Omental fat pad (tissue), 3 donors: ENCODE measurements at regions not wholly inside any gene's neighbourhood (a gene's known extent, or its start where the extent isn't known, plus 50 kb on each side); places are given as distances from the start of the nearest gene placed in this dataset.

Source experiments
- ATAC-seq: fragments of 150-250 bp; one replicate; pipeline ENCODE4 v1.9.1; 2016; ENCODE audit warnings: mild to moderate bottlenecking, moderate library complexity; ENCODE audit not compliant: low FRiP score
- DNase-seq: peaks from one replicate; pipeline ENCODE4 v3.0.0-alpha.2; 2019; ENCODE audit warnings: low spot score
- TF ChIP-seq, protein P1 (sequence below), 3 donors: fragments of 450-650 bp; IDR thresholded peaks; one replicate each; pipeline ENCODE4 v1.5.1; 2016 to 2017; ENCODE audit warnings: antibody characterized with exemption in 3 of 3, mild to moderate bottlenecking in 3 of 3, moderate library complexity in 2 of 3

DNA sequence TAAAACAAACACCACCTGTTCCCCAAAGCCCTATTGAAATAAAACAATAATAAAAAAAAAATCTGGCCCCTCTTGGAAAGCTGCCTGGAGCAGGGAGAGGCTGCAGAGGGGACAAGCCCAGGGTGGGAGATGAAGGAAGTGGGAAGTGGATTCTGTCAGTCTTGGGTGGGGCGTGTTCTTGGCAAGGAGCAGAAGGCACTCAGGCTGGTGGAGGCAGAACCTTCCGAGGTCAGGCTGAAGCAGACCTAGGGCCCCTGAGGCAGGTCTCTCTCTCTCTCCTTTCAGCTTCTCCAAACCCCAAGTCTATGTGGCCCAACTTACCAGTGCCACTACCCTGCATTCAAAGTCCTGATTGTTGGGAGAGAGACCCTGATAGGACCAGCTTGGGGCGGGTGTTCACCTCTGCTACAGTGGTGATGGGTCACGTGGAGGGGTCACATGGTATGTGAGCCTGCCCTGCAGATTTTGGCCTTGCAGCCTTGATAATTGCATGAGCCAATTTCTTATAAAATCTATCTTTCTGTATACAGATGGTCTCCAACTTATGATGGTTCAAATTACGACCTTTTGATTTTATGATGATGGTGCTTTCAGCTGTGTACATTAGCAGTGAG, 145.4 kb upstream of the C1orf174 start:
- no peak for DNase-seq
- TF ChIP-seq, protein P1, sequence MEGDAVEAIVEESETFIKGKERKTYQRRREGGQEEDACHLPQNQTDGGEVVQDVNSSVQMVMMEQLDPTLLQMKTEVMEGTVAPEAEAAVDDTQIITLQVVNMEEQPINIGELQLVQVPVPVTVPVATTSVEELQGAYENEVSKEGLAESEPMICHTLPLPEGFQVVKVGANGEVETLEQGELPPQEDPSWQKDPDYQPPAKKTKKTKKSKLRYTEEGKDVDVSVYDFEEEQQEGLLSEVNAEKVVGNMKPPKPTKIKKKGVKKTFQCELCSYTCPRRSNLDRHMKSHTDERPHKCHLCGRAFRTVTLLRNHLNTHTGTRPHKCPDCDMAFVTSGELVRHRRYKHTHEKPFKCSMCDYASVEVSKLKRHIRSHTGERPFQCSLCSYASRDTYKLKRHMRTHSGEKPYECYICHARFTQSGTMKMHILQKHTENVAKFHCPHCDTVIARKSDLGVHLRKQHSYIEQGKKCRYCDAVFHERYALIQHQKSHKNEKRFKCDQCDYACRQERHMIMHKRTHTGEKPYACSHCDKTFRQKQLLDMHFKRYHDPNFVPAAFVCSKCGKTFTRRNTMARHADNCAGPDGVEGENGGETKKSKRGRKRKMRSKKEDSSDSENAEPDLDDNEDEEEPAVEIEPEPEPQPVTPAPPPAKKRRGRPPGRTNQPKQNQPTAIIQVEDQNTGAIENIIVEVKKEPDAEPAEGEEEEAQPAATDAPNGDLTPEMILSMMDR (IDR thresholded peaks at IDR 0.05): no peak
- ATAC-seq: no peak

DNA sequence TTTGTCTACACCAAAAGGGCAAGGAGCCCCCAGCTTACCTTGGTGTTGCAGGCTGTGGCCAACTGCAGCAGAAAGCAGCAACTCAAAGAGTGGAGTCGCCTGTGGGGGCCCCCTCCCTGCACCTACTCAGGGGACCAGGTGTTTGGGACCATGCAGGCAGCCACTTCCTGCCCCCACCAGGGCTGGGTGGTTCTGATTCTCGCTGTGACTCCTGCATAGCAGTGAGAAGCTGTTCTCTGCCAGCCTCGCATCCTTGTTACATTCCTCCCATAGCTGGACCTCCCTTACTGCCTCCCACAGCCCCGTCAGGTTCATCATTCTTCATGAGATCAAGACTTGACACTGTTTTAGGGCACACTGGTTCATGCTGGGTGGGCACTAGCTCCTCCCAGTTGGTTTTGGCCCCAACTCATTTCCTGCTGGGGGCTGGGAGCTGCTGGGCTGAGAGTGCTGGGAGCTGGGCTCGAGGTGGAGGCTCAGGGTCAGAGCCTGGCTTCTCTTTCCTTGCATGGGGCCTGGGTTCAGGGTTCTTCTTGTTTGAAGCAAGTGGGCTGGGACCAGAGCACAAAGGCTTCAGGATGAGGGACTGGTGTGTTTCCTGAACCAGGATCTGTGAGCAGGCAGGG, 146.9 kb upstream of the C1orf174 start:
- TF ChIP-seq, protein P1 (IDR thresholded peaks at IDR 0.05): no peak
- no peak for ATAC-seq

DNA sequence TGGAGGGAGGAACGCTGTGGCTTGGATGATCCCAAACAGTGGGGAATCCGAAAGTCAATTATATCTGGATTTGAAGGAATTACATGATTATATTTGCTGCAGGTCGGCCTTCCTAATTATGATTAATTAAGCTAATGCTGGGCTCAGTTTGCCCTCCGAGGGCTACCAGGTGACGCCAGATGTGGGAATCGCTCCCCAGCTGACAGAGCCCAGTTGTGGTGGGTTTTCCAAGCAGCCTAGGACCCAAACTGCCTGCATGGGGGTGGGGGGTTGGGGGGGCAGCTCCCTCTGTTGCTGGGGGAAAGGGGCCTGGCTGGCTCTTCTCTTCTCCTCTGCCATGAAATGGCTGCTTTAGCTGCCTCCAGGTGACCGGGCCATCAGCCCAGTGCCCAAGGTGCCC, 147.6 kb upstream of the C1orf174 start:
- no peak for DNase-seq
- ATAC-seq: no peak
- TF ChIP-seq, protein P1 (IDR thresholded peaks at IDR 0.05): no peak

More for the DNA sequence above, 146.9 kb upstream of the C1orf174 start:
- no peak for DNase-seq

DNA sequence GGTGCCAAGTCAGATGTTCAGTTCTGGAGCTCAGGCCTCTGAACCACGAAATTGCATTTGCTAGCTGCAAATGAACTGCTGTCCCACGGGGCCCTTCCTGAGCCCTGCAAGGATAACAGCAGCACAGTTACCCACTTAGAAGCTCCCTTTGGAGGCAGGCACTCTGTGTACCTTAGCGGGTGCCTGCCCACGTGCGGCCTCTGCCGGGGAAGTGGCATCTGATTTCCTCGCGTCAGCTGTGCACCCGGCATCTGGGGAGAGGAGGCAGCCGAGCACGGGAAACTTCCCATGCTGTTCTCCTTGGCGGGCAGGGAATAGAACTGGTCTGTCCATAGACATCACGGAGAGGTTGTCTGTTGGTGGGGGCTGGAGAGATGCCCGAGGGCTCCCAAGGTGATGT, 148.0 kb upstream of the C1orf174 start:
- TF ChIP-seq, protein P1 (IDR thresholded peaks at IDR 0.05): no peak
- ATAC-seq (no peak), DNase-seq (no peak)

DNA sequence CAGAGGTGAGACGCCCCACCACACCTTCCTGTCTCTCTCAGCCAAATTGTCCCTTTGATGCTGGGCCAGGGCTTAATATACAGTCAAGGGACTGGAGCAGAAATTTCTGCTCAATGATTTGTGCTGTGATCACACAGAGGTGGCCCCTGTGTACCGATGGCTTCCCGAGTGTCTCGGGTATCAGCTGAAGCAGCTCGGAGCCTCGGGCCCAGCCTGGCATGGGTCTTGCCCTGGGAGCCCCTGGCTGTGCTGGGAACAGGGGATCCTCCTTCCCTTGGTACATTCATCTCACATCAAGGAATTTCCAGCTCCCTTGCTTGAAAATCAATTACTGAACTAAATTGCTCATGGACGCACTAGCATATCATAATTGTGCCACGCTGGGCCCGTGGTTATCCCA, 148.8 kb upstream of the C1orf174 start:
- no peak for DNase-seq
- no peak for ATAC-seq
- TF ChIP-seq, protein P1 (IDR thresholded peaks at IDR 0.05): no peak

DNA sequence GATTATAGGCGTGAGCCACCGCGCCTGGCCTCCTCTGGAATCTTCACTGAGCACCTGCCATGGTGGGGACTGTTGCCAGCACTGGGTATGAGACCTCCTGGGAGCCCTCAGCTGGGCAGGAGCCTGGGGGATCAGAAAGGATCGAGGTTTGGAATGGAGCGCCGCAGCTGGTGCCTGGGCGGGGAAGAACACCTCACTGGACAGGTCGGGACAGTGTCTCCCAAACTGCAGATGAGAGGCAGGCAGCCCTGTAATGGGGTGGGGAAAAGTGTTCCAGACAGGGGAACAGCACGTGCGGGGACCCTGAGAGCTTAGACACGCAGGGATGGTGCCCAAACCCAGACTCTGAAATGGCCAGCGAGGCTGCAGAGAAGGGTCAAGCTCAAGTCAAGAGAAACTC, 150.9 kb upstream of the C1orf174 start:
- ATAC-seq (no peak), DNase-seq (no peak)
- TF ChIP-seq, protein P1 (IDR thresholded peaks at IDR 0.05): no peak

DNA sequence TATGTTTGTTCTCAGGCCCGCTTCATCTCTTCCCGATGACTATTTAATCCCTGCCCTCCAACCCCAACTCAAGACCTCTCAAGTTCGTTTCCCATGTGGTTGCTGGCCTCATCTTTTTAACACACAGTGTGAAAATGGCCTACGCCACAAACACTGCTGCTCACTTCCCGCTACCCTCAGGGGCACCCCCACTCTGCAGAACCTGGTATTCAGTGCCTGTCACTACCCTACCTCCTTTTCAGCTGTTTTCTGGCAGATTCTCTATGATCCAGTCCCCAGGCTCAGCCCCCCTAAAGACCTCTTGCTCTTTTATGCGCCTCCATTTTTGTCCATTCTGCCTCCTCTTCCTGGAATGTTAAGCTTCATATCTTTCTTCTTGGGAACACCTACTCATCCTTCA, 152.6 kb upstream of the C1orf174 start:
- no peak for ATAC-seq
- TF ChIP-seq, protein P1 (IDR thresholded peaks at IDR 0.05): no peak
- no peak for DNase-seq
